ENCODE measurements at regions not wholly inside any gene's neighbourhood (a gene's known extent, or its start where the extent isn't known, plus 50 kb on each side); places are given as distances from the start of the nearest gene placed in this dataset.

DNA sequence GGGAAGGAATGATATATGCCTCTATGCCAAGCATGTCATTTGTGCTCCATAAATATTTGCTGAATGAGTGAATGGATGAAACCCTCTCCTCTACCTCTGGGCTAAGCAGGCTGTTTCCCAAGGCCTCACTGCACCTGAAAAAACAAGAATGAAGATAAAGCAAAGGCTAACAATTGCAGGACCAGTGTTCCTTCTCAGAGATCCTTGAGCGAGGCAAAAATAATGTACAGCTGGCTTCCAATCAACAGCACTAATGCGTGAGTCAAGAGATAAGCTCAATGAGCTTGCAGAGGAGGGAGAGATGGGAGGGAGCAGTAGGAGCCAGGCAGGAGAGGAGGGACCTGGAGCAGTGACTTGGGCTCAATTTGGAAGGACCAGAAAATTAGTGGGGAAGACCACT, 144.5 kb upstream of the NFE2L3 start:
- no peak for TF ChIP-seq POLR2A (IDR thresholded peaks at IDR 0.05)
- TF ChIP-seq POLR2AphosphoS5 (IDR thresholded peaks at IDR 0.05) = no peak
- TF ChIP-seq, protein P1, sequence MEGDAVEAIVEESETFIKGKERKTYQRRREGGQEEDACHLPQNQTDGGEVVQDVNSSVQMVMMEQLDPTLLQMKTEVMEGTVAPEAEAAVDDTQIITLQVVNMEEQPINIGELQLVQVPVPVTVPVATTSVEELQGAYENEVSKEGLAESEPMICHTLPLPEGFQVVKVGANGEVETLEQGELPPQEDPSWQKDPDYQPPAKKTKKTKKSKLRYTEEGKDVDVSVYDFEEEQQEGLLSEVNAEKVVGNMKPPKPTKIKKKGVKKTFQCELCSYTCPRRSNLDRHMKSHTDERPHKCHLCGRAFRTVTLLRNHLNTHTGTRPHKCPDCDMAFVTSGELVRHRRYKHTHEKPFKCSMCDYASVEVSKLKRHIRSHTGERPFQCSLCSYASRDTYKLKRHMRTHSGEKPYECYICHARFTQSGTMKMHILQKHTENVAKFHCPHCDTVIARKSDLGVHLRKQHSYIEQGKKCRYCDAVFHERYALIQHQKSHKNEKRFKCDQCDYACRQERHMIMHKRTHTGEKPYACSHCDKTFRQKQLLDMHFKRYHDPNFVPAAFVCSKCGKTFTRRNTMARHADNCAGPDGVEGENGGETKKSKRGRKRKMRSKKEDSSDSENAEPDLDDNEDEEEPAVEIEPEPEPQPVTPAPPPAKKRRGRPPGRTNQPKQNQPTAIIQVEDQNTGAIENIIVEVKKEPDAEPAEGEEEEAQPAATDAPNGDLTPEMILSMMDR (IDR thresholded peaks at IDR 0.05) = no peak
- no peak overlapping the region for H3K4me3 ChIP-seq
- no peaks in the 10 kb centered on the region for H3K27me3 ChIP-seq
- DNase-seq (ENCODE audit: low spot score in 2 of 2) = no peak
- no peaks in the 10 kb centered on the region for H3K4me1 ChIP-seq
- H3K27ac ChIP-seq = no peak overlapping the region
- intact Hi-C loops (cut with DNase I; ENCODE audit: low total_unique reads) = no loop called here
- H3K9me3 ChIP-seq = no peaks in the 10 kb centered on the region
- H3K36me3 ChIP-seq = no peaks in the 10 kb centered on the region

DNA sequence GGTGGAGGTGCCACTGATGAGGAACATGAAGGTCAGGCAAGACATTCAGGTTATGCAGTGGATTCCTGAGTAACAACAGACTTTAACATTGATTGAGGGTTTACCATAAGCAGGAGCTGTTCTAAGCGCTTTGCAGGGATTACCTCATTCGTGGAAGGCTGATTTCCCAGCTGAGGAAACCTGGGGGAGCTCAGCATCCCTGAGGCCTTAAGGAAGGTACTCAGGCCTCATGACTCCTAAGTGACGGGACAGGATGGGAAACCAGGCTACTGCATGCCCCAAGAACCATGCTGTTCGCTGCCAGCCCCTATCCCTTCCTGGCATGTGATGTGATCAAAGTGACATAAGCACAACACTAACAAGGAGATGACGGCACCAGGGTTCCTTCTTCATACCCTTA, 143.6 kb upstream of the NFE2L3 start:
- H3K4me3 ChIP-seq = no peak overlapping the region
- no peak overlapping the region for H3K27ac ChIP-seq
- no peaks in the 10 kb centered on the region for H3K36me3 ChIP-seq
- intact Hi-C loops (cut with DNase I; ENCODE audit: low total_unique reads) = no loop called here
- no peaks in the 10 kb centered on the region for H3K4me1 ChIP-seq
- H3K9me3 ChIP-seq = no peaks in the 10 kb centered on the region
- H3K27me3 ChIP-seq = no peaks in the 10 kb centered on the region
- DNase-seq (ENCODE audit: low spot score in 2 of 2) = no peak
- TF ChIP-seq POLR2AphosphoS5 (IDR thresholded peaks at IDR 0.05) (no peak), POLR2A (IDR thresholded peaks at IDR 0.05) (no peak)
- TF ChIP-seq, protein P1 (IDR thresholded peaks at IDR 0.05) = no peak

DNA sequence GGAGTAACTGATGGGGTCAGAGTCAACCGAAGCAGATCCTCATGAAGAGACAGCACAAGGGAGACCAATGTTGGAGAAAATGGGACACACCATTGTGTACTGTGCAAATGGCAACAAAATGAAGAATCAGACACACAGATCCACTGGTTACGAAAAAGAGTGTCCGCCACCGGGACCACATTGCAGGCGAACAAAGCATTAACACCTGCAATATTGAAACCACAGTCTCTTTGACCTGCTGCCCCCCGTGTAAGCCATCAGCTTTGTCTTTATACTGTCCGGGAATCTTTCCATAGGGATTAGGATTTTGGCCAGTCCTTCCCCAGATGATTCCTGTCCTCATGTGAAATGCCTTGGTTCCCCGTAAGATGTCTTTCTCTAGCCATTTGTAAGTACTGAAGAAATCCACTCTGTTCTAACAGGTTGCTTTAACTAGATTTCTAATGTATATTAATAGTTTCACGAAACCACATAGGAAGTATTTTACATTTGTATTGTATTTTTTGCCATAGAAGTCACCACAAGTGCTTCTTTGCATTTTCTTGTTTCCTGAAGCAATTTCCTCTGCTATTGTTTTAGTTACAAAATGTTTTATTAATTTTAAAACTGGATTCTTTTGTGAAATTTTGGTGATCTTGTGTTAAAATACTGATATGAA, 140.8 kb upstream of the NFE2L3 start:
- TF ChIP-seq POLR2AphosphoS5 (IDR thresholded peaks at IDR 0.05) = no peak
- TF ChIP-seq, protein P1 (IDR thresholded peaks at IDR 0.05) = no peak
- Histone ChIP-seq H3K9me3 (peaks cover 0 to 6% of the 10 kb centered on the region in 2 donors), H3K36me3 (no peaks in the 10 kb centered on the region), H3K4me3 (no peak overlapping the region), H3K27me3 (no peaks in the 10 kb centered on the region), H3K27ac (no peak overlapping the region), H3K4me1 (no peaks in the 10 kb centered on the region)
- no peak for DNase-seq (ENCODE audit: low spot score in 2 of 2)
- intact Hi-C loops (cut with DNase I; ENCODE audit: low total_unique reads) = no loop called here

DNA sequence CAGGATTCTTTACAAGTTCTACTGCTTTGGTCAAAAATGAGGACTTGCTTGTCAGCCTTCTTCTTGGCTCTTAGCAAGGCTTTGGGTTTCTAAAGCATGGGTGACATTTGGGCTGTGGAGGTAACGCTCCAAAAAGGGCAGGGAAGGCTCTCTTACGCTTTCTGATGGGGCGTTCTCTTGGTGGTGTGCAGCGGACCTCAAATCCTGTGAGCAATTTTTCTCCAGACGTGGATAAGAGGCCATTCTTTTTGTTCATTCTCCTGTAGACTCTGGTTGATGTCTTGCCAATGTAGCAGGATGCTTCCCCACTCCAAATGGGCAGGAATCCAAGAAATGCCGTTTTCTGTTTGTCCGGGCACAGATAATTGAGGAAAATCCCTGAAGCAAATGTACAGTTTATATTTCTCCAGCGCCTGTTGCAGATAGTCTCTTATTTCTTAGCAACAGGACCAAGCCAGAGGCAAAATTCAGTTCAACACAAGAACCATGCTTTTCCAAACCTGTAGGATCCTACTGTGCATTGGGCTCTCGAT, 138.4 kb upstream of the NFE2L3 start:
- TF ChIP-seq POLR2AphosphoS5 (IDR thresholded peaks at IDR 0.05) (no peak), POLR2A (IDR thresholded peaks at IDR 0.05) (no peak)
- TF ChIP-seq, protein P1 (IDR thresholded peaks at IDR 0.05) = no peak
- H3K9me3 ChIP-seq = peaks cover 0 to 13% of the 10 kb centered on the region in 2 donors
- no peaks in the 10 kb centered on the region for H3K4me1 ChIP-seq
- no peak for DNase-seq (ENCODE audit: low spot score in 2 of 2)
- no peaks in the 10 kb centered on the region for H3K27me3 ChIP-seq
- no peak overlapping the region for H3K4me3 ChIP-seq
- intact Hi-C loops (cut with DNase I; ENCODE audit: low total_unique reads) = no loop called here
- no peak overlapping the region for H3K27ac ChIP-seq
- no peaks in the 10 kb centered on the region for H3K36me3 ChIP-seq

DNA sequence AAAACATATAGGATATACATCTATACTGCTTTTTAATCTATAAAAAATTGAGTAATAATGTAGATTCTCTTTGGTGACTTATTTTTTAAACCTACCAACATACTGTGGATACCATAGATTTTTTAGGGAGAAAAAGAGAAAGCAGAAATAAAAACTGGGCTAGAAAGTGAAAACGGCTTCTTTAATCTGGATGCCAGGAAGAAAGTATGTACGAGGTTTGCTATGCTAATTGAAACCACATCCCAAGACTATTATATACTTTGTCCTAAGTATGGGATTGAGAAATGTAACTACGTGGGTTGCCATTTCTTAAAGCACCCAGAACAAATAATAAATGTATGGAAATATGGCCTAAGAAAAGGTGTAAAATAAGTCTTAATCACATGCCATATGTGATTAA, 129.0 kb upstream of the NFE2L3 start:
- no peaks in the 10 kb centered on the region for H3K9me3 ChIP-seq
- intact Hi-C loops (cut with DNase I; ENCODE audit: low total_unique reads) = no loop called here
- no peak for DNase-seq (ENCODE audit: low spot score in 2 of 2)
- no peaks in the 10 kb centered on the region for H3K4me1 ChIP-seq
- no peaks in the 10 kb centered on the region for H3K36me3 ChIP-seq
- no peak overlapping the region for H3K4me3 ChIP-seq
- H3K27me3 ChIP-seq = no peaks in the 10 kb centered on the region
- no peak overlapping the region for H3K27ac ChIP-seq
- TF ChIP-seq POLR2A (IDR thresholded peaks at IDR 0.05) = no peak
- no peak for TF ChIP-seq POLR2AphosphoS5 (IDR thresholded peaks at IDR 0.05)
- TF ChIP-seq, protein P1 (IDR thresholded peaks at IDR 0.05) = no peak

Data from breast epithelium (tissue), 4 donors.